HG03095 (cell line): ENCODE measurements at regions not wholly inside any gene's neighbourhood (a gene's known extent, or its start where the extent isn't known, plus 50 kb on each side); places are given as distances from the start of the nearest gene placed in this dataset.
"Not testable (repeated sequence)": the region's sequence is repeated elsewhere in the genome, so short reads cannot be mapped to it uniquely, and the experiment has no call there.

Experiments
- ATAC-seq: cut with Tn5 transposase; IDR thresholded peaks from one replicate; pipeline ENCODE4 v1.9.1; 2021; ENCODE audit warnings: moderate library complexity; ENCODE audit not compliant: unreplicated experiment

GRCh38 chr9:38133595-38133994, 64.6 kb upstream of the SHB start:
- no peak for ATAC-seq

DNA sequence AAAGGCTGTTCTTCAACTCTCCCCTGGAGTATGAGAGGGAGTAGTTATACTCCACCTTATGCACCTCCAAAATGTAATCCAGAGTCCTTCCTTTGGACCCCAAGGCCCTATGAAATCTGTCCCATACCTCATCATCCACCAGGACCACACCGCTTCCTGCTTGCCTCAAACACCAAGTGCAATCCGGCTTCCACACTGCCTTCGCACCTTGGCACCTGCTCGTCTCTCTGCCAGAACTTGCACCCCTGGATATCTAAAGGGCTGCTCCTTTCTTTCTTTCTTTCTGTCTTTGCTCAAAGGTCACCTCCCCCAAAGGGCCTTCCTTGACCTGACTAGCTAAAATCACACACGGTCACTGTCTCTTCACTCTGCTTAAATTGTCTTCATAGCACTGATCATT, 63.9 kb upstream of the SHB start:
- ATAC-seq = no peak

DNA sequence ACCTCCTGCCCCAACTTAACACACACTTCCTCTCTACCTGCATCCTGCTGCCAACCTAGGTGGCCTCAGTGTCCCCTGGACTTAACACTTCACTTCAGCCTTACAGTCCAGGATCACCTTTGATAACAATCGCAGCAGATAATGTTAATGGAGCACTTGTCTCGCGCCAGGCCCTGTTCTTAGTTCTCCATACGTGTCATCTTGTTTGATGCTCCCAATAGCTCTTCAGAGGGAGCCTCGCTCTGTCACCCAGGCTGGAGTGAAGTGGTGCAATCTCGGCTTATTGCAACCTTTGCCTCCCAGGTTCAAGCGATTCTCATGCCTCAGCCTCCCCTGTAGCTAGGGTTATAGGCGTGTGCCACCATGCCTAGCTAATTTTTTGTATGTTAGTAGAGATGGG, 62.7 kb upstream of the SHB start:
- ATAC-seq = no peak

GRCh38 chr9:38130724-38131123, 61.7 kb upstream of the SHB start:
- ATAC-seq = no peak

DNA sequence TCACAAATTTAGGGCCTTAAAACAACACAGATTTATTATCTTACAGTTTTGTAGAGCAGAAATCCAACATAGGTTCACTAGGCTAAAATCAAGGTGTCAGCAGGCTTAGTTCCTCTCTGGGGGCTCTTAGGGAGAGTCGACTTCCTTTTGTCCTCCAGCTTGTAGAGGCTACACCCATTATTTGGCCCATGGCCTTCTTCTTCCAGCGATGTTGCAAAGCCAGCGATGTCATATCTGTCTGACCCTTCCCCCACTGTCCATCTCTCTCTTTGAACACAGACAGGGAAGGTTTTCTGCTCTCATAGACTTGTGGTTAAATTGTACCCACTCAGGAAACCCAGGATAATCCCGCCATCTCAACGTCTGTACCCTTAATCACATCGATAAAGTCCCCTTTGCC, 60.3 kb upstream of the SHB start:
- no peak for ATAC-seq

- ATAC-seq = no peak
Measured at GRCh38 chr9:38128752-38129270, 59.8 kb upstream of the SHB start.

DNA sequence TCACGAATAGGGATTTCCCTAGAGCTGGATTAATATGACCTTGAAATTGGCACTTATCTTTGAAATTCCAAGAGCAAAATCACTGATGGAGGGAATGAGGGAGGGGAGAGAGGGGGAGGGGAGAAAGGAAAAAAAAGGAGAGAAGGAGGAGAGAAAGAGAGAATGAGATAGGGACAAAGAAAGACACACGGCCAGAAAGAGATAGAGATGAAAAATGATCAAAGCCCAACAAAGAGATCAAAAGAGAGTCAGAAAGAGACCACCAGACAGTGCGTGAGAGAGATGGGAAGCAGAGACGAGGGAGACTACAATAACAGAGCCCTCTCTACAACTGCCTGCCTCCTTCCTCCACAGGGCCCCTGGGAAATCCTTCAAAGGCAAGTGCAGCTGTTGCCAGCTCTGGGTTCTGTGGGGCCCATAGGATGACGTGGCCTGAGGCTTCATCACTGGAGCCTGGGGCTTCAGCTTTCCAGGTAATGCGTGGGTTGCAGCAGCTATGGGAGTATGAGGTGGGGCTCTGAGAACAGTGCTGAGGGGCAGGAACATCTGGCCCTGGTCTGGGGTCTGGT, 58.3 kb upstream of the SHB start:
- no peak for ATAC-seq

DNA sequence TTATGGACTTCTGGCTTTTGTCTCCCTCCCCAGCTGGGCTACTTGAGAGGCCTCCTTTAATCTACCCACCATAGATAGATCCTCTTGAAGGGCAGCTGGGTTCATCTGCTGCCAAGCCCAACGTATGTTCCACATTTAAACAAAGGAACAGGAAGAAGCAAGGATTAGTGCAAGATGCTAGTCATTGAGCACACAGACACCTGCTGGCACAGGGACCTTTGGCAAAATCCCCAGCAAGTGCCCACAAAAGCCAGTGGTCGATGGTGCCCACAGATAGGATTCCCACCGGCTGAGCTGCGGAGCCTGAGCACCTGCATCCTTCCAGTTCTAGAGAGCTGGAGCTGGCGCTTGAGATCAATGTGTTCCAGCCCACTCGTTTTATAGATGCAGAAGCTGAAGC, 57.7 kb upstream of the SHB start:
- no peak for ATAC-seq

DNA sequence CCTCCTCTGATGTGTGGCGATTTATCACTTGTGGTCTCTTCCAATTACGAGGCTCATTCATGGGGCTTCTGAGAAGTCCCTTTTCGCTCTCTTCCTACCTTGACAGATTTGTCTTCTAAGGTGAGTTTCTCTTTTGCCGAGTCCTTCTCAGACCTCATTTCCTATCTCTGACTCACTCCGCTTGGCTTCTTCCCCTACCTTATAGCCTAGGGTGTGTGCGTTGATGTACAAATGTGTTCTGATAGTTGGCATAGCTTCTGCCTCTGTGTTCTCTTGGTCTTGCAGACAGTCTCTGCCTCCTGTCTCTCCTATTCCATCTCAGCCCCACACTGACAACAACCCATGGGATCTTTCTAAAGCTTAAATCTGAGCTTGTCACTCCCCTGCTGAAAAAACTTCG, 56.9 kb upstream of the SHB start:
- ATAC-seq = no peak

- ATAC-seq = not testable (repeated sequence)
Measured at GRCh38 chr9:38123359-38123758, 54.3 kb upstream of the SHB start.

GRCh38 chr9:38120961-38121360, 51.9 kb upstream of the SHB start:
- no peak for ATAC-seq

DNA sequence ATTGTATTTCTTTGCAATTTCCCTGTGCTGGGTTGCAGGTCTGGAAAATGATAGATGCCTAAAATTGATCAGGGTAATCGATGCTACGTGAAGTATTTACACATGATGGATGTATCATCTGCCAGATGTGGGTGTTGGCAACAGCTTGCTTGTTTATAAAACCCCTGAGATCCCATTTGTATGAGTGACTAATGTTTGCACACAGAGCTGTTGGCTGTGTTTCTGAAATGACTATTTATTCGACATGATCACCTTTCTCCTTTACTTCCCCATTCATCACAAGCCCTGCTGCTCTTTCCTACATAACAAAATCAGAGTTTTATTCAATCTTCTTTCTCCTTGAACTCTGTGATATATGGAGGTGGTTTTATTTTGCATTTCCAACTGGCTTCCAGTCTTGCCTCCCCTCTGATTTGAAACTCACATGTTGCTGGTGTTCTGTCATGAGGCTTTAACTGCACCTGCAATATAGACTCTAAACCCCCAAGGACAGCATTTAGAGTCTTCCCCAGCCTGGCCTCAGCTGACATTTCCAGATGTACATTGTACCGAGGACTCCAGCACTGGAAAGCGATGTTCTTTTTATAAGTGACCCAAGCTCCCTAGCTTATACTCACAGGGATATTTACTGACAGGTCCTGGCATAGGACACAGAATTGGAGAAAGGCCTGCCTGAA, 50.7 kb upstream of the SHB start:
- no peak for ATAC-seq

- no peak for ATAC-seq
Measured at GRCh38 chr9:38118862-38119438, 49.9 kb upstream of the SHB start.
